ENCODE measurements at regions not wholly inside any gene's neighbourhood (a gene's known extent, or its start where the extent isn't known, plus 50 kb on each side); places are given as distances from the start of the nearest gene placed in this dataset.

DNA sequence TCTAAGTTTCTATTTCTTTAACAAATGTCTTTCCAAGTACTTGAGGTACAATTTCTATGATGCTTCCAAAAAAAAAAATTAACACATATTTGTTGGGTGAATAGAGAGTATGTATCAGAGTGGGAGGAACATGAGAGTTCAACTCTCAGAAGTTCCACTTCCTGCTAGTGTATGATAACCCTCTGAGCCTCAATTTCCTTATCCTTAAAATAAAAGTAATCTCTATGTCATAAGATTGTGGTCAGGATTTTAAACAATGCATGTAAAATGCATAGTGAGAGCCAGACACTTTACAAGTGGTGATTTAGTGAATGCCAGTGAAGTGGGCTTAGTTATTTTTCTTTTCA lies 270.3 kb upstream of the AMIGO2 start:
- CTCF ChIA-PET: no interaction called here

DNA sequence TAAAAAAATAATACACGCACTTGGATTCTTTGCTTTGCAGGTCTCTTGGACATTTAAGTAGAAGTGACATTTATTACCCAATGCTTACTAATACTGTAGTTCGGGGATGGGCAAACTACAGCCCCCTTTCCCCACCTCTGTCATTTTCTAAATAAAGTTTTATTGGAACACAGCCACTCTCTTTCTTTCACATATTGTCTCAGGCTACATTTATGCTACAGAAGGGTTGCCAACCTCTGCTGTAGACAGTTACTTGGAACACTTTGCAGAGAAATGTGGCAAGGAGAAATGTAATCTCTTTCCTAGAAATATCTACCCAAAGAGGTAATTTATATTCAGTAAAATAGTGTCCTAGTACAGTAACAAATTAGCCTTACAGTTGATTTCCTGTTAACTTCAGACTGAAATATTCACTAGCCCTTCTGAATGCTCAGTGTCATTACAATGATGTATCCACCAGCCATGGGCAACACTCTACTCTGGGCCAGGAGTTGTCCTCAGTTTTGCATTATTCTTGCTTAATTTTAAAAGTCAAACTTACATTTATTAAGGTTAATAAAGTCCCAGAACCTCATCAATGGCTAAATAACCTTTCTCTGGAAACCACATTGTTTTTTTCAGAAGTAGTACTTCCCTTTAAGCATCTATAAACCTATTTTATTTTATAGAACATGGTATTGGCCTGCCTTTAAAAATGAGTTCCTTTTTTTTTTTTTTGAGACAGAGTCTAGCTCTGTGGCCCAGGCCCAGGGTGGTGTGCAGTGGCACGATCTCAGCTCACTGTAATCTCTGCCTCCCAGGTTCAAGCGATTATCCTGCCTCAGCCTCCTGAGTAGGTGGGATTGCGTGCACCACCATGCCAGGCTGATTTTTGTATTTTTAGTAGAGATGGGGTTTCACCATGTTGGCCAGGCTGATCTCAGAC lies 269.6 kb upstream of the AMIGO2 start:
- no peak overlapping the region for H3K27ac Mint-ChIP-seq
- ATAC-seq (no peak), DNase-seq (ENCODE audit: low spot score) (no peak)
- H3K4me3 Mint-ChIP-seq: no peak overlapping the region
- H3K27me3 Mint-ChIP-seq (ENCODE audit: low read depth): no peaks in the 10 kb centered on the region
- H3K36me3 Mint-ChIP-seq: no peaks in the 10 kb centered on the region
- ChIA-PET POLR2A (no interaction called here), CTCF (no interaction called here)
- H3K9me3 Mint-ChIP-seq: peaks cover 5% of the 10 kb centered on the region
- no peak for TF ChIP-seq RORB (CRISPR knock-in tag; IDR thresholded peaks at IDR 0.05)
- no peaks in the 10 kb centered on the region for H3K4me1 Mint-ChIP-seq

More for the DNA sequence above, 270.3 kb upstream of the AMIGO2 start:
- no peaks in the 10 kb centered on the region for H3K36me3 Mint-ChIP-seq
- no peaks in the 10 kb centered on the region for H3K27me3 Mint-ChIP-seq (ENCODE audit: low read depth)
- H3K9me3 Mint-ChIP-seq: peaks cover 5% of the 10 kb centered on the region
- no peak overlapping the region for H3K4me3 Mint-ChIP-seq
- ATAC-seq: no peak
- H3K27ac Mint-ChIP-seq: no peak overlapping the region
- POLR2A ChIA-PET: no interaction called here
- DNase-seq (ENCODE audit: low spot score): no peak
- no peaks in the 10 kb centered on the region for H3K4me1 Mint-ChIP-seq
- TF ChIP-seq ZNF425 (CRISPR knock-in tag; conservative IDR thresholded peaks at IDR 0.05) (no peak), ZNF219 (CRISPR knock-in tag; IDR thresholded peaks at IDR 0.05; ENCODE audit: borderline replicate concordance) (no peak), FOXK1 (CRISPR knock-in tag; IDR thresholded peaks at IDR 0.05) (no peak), TEAD4 (CRISPR knock-in tag; IDR thresholded peaks at IDR 0.05) (no peak), OVOL2 (CRISPR knock-in tag; IDR thresholded peaks at IDR 0.05; ENCODE audit: borderline replicate concordance) (no peak), HMGXB4 (CRISPR knock-in tag; IDR thresholded peaks at IDR 0.05) (no peak), E2F1 (CRISPR knock-in tag; IDR thresholded peaks at IDR 0.05) (no peak), ZNF232 (CRISPR knock-in tag; IDR thresholded peaks at IDR 0.05) (no peak)

DNA sequence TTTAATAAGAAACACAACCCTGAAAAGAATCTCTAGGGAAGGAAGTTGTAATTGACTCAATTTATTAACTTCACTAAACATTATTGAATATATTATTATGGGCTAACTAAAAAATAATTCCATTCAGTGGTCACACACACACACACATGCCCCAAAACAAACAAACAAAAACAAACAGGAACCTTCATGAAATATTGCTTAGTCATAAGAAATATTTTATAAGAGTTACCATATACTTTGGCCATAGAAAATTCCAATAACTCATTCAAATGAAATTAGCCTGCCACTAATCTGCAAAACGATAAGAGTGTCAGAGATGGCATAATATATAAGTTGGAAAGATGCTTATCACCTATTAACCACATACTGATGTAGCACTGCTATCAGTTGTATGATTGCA lies 268.4 kb upstream of the AMIGO2 start:
- ATAC-seq: no peak
- Mint-ChIP-seq H3K9me3 (no peaks in the 10 kb centered on the region; the same call in 1 of the 2 replicates), H3K27ac (no peak overlapping the region)

More for the DNA sequence above, 268.4 kb upstream of the AMIGO2 start:
- Mint-ChIP-seq H3K4me1 (no peaks in the 10 kb centered on the region), H3K27me3 (ENCODE audit: low read depth) (no peaks in the 10 kb centered on the region), H3K4me3 (no peak overlapping the region), H3K36me3 (no peaks in the 10 kb centered on the region)
- ChIA-PET CTCF (no interaction called here), POLR2A (no interaction called here)
- TF ChIP-seq ZNF416 (CRISPR knock-in tag; IDR thresholded peaks at IDR 0.05): no peak
- TF ChIP-seq ATF1 (CRISPR knock-in tag; IDR thresholded peaks at IDR 0.05): no peak
- TF ChIP-seq GTF2I (CRISPR knock-in tag; conservative IDR thresholded peaks at IDR 0.05): no peak
- TF ChIP-seq NFE2L1 (CRISPR knock-in tag; IDR thresholded peaks at IDR 0.05): no peak
- TF ChIP-seq, protein P1, sequence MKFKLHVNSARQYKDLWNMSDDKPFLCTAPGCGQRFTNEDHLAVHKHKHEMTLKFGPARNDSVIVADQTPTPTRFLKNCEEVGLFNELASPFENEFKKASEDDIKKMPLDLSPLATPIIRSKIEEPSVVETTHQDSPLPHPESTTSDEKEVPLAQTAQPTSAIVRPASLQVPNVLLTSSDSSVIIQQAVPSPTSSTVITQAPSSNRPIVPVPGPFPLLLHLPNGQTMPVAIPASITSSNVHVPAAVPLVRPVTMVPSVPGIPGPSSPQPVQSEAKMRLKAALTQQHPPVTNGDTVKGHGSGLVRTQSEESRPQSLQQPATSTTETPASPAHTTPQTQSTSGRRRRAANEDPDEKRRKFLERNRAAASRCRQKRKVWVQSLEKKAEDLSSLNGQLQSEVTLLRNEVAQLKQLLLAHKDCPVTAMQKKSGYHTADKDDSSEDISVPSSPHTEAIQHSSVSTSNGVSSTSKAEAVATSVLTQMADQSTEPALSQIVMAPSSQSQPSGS (CRISPR knock-in tag; IDR thresholded peaks at IDR 0.05; ENCODE audit: borderline replicate concordance, low read depth): no peak
- no peak for TF ChIP-seq ZNF138 (CRISPR knock-in tag; conservative IDR thresholded peaks at IDR 0.05)
- TF ChIP-seq SMAD4 (CRISPR knock-in tag; IDR thresholded peaks at IDR 0.05): no peak
- no peak for TF ChIP-seq ESRRA (CRISPR knock-in tag; IDR thresholded peaks at IDR 0.05; ENCODE audit: borderline replicate concordance)
- no peak for DNase-seq (ENCODE audit: low spot score)

All from WTC11 (cell line).